ENCODE measurements at regions not wholly inside any gene's neighbourhood (a gene's known extent, or its start where the extent isn't known, plus 50 kb on each side); places are given as distances from the start of the nearest gene placed in this dataset.

DNA sequence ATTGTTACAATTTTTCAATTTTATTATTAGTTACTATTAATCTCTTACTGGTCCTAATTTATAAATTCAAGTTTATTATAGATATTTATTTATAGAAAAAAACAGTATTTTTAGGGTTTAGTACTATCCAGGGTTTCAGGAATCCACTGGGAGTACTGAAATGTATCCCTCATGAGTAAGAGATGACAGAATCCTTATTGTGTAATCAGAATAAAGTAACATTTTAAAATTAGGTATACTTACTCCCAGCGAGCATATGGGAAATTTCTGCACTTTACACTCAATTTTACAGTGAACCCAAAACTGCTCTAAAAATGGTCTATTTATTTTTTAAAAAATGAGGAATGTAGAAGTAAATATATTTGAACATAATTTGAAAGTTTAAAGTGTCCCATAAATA lies 202.7 kb downstream of the CGGBP1 start:
- H3K79me2 ChIP-seq (ENCODE audit: insufficient read depth, low read length), result no peaks in the 10 kb centered on the region
- no peaks in the 10 kb centered on the region for H3K36me3 ChIP-seq (ENCODE audit: insufficient read depth, low read length)
- H3K4me3 ChIP-seq (ENCODE audit: low read depth in 1 of 2, low read length in 2 of 2), result no peak overlapping the region
- H3K27me3 ChIP-seq (ENCODE audit: insufficient read depth, low read length, poor library complexity), result no peaks in the 10 kb centered on the region
- H3K9ac ChIP-seq (ENCODE audit: low read depth, low read length), result no peak overlapping the region
- no peaks in the 10 kb centered on the region for H3K4me1 ChIP-seq (ENCODE audit: insufficient read depth, low read length)
- H2AFZ ChIP-seq (ENCODE audit: low read depth, low read length), result no peak overlapping the region
- TF ChIP-seq CTCF (IDR thresholded peaks at IDR 0.05; ENCODE audit: borderline replicate concordance, extremely low read depth, low read length, poor library complexity, severe bottlenecking) (no peak), EZH2 (IDR thresholded peaks at IDR 0.05; ENCODE audit: borderline replicate concordance, low read depth, low read length, severe bottlenecking) (no peak)
- no peak for ATAC-seq (ENCODE audit: insufficient read depth, low read depth)
- no peak overlapping the region for H3K4me2 ChIP-seq (ENCODE audit: insufficient read depth, low read length)
- no peak overlapping the region for H3K27ac ChIP-seq (ENCODE audit: low read length)
- no peaks in the 10 kb centered on the region for H3K9me3 ChIP-seq (ENCODE audit: insufficient read depth, low read length, severe bottlenecking)
- H4K20me1 ChIP-seq (ENCODE audit: insufficient read depth, low read length), result no peaks in the 10 kb centered on the region
- no peak for DNase-seq

GRCh38 chr3:87855616-87856015 lies 203.2 kb downstream of the CGGBP1 start:
- Histone ChIP-seq H2AFZ (ENCODE audit: low read depth, low read length) (no peak overlapping the region), H3K79me2 (ENCODE audit: insufficient read depth, low read length) (no peaks in the 10 kb centered on the region), H3K4me3 (ENCODE audit: low read depth in 1 of 2, low read length in 2 of 2) (no peak overlapping the region), H4K20me1 (ENCODE audit: insufficient read depth, low read length) (no peaks in the 10 kb centered on the region), H3K27ac (ENCODE audit: low read length) (no peak overlapping the region), H3K9me3 (ENCODE audit: insufficient read depth, low read length, severe bottlenecking) (no peaks in the 10 kb centered on the region), H3K4me2 (ENCODE audit: insufficient read depth, low read length) (no peak overlapping the region), H3K27me3 (ENCODE audit: insufficient read depth, low read length, poor library complexity) (no peaks in the 10 kb centered on the region), H3K4me1 (ENCODE audit: insufficient read depth, low read length) (no peaks in the 10 kb centered on the region), H3K36me3 (ENCODE audit: insufficient read depth, low read length) (no peaks in the 10 kb centered on the region), H3K9ac (ENCODE audit: low read depth, low read length) (no peak overlapping the region)
- TF ChIP-seq CTCF (IDR thresholded peaks at IDR 0.05; ENCODE audit: borderline replicate concordance, extremely low read depth, low read length, poor library complexity, severe bottlenecking), result no peak
- TF ChIP-seq EZH2 (IDR thresholded peaks at IDR 0.05; ENCODE audit: borderline replicate concordance, low read depth, low read length, severe bottlenecking), result no peak
- ATAC-seq (ENCODE audit: insufficient read depth, low read depth) (no peak), DNase-seq (no peak)

DNA sequence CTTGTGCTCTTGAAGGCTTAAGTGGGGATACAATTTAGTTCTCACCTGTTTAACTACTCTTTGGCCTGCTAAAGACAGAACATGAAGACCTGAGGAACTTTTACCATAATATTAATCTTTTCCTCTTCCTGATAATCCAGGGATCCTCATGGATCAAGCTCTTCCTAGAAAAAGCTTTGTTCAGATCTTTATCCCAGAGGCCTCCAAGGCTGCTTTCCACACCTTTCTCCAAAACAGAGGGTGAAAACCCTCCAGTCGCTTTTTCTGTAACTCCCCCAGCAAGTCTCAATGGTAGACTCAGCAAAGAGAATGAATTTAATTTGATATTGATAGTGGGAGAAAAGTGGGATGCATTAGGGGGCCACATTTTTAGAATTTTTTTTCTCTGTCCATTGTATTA lies 203.6 kb downstream of the CGGBP1 start:
- H3K9me3 ChIP-seq (ENCODE audit: insufficient read depth, low read length, severe bottlenecking), result no peaks in the 10 kb centered on the region
- ATAC-seq (ENCODE audit: insufficient read depth, low read depth) (no peak), DNase-seq (no peak)
- no peaks in the 10 kb centered on the region for H3K27me3 ChIP-seq (ENCODE audit: insufficient read depth, low read length, poor library complexity)
- TF ChIP-seq EZH2 (IDR thresholded peaks at IDR 0.05; ENCODE audit: borderline replicate concordance, low read depth, low read length, severe bottlenecking) (no peak), CTCF (IDR thresholded peaks at IDR 0.05; ENCODE audit: borderline replicate concordance, extremely low read depth, low read length, poor library complexity, severe bottlenecking) (no peak)
- no peaks in the 10 kb centered on the region for H3K36me3 ChIP-seq (ENCODE audit: insufficient read depth, low read length)
- H4K20me1 ChIP-seq (ENCODE audit: insufficient read depth, low read length), result no peaks in the 10 kb centered on the region
- H3K4me3 ChIP-seq (ENCODE audit: low read depth in 1 of 2, low read length in 2 of 2), result no peak overlapping the region
- no peaks in the 10 kb centered on the region for H3K4me1 ChIP-seq (ENCODE audit: insufficient read depth, low read length)
- H3K79me2 ChIP-seq (ENCODE audit: insufficient read depth, low read length), result no peaks in the 10 kb centered on the region
- H2AFZ ChIP-seq (ENCODE audit: low read depth, low read length), result no peak overlapping the region
- H3K9ac ChIP-seq (ENCODE audit: low read depth, low read length), result no peak overlapping the region
- H3K4me2 ChIP-seq (ENCODE audit: insufficient read depth, low read length), result no peak overlapping the region
- H3K27ac ChIP-seq (ENCODE audit: low read length), result no peak overlapping the region

DNA sequence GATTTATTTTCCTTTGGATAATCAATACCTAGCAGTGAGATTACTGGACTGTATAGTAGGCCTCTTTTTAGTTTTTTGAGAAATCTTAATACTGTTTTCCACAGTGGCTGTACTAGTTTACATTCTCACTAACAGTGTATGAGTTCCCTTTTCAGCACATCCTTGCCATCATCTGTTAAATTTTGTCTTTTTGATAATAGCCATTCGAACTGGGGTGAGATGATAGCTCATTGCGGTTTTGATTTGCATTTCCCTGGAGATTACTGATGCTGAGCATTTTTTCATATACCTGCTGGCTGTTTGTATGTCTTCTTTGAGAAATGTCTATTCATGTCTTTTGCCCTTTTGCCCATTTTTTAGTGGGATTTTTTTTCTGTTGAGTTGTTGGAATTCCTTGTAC lies 210.8 kb downstream of the CGGBP1 start:
- H3K79me2 ChIP-seq (ENCODE audit: insufficient read depth, low read length), result no peaks in the 10 kb centered on the region
- DNase-seq, result no peak
- H4K20me1 ChIP-seq (ENCODE audit: insufficient read depth, low read length), result no peaks in the 10 kb centered on the region
- no peak overlapping the region for H3K27ac ChIP-seq (ENCODE audit: low read length)
- H3K27me3 ChIP-seq (ENCODE audit: insufficient read depth, low read length, poor library complexity), result no peaks in the 10 kb centered on the region
- H3K4me3 ChIP-seq (ENCODE audit: low read depth in 1 of 2, low read length in 2 of 2), result no peak overlapping the region
- no peaks in the 10 kb centered on the region for H3K4me1 ChIP-seq (ENCODE audit: insufficient read depth, low read length)
- H3K9ac ChIP-seq (ENCODE audit: low read depth, low read length), result no peak overlapping the region
- ATAC-seq (ENCODE audit: insufficient read depth, low read depth), result no peak
- no peak overlapping the region for H3K4me2 ChIP-seq (ENCODE audit: insufficient read depth, low read length)
- TF ChIP-seq CTCF (IDR thresholded peaks at IDR 0.05; ENCODE audit: borderline replicate concordance, extremely low read depth, low read length, poor library complexity, severe bottlenecking), result no peak
- no peak for TF ChIP-seq EZH2 (IDR thresholded peaks at IDR 0.05; ENCODE audit: borderline replicate concordance, low read depth, low read length, severe bottlenecking)
- H3K36me3 ChIP-seq (ENCODE audit: insufficient read depth, low read length), result no peaks in the 10 kb centered on the region
- H3K9me3 ChIP-seq (ENCODE audit: insufficient read depth, low read length, severe bottlenecking), result no peaks in the 10 kb centered on the region
- H2AFZ ChIP-seq (ENCODE audit: low read depth, low read length), result no peak overlapping the region

All from DND-41 (cell line).